ENCODE measurements at regions not wholly inside any gene's neighbourhood (a gene's known extent, or its start where the extent isn't known, plus 50 kb on each side); places are given as distances from the start of the nearest gene placed in this dataset.

DNA sequence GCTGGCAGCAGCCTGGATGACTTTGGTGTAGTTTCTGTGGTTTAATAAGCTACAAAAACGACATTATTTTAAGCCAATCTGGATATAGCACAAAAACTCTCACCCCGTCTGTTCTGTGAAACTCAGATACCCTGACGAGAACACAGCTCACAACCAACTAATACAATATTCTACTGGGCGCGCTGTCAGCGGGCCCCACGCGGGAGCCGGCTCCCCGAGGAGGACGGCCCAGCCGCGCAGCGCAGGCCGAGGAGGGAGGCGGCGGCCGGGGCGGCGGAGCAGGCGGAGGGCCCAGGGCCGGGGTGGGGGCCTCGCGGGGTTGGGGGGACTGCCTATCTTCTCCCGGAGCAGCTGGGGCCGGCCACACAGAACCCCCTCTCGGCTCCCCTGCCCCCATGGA, 87.2 kb upstream of the POU3F1 start:
- Mint-ChIP-seq H3K4me3 (no peak overlapping the region), H3K4me1 (peaks cover 45% of the 10 kb centered on the region), H3K27me3 (ENCODE audit: low read depth) (peaks cover 24% of the 10 kb centered on the region), H3K9me3 (no peaks in the 10 kb centered on the region), H3K27ac (no peak overlapping the region), H3K36me3 (no peaks in the 10 kb centered on the region)
- CTCF ChIA-PET, result interaction anchor here (1.2 to 1.7 kb wide), 5 partner anchors 8 to 220 kb away, joined by 3 to 6 read pairs (median 4); no protein-coding TSS in a partner anchor
- POLR2A ChIA-PET, result no interaction called here
- ATAC-seq (no peak), DNase-seq (ENCODE audit: low spot score) (no peak)
- TF ChIP-seq, protein P1, sequence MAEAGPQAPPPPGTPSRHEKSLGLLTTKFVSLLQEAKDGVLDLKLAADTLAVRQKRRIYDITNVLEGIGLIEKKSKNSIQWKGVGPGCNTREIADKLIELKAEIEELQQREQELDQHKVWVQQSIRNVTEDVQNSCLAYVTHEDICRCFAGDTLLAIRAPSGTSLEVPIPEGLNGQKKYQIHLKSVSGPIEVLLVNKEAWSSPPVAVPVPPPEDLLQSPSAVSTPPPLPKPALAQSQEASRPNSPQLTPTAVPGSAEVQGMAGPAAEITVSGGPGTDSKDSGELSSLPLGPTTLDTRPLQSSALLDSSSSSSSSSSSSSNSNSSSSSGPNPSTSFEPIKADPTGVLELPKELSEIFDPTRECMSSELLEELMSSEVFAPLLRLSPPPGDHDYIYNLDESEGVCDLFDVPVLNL (CRISPR knock-in tag; IDR thresholded peaks at IDR 0.05; ENCODE audit: borderline replicate concordance, low read depth), result no peak
- TF ChIP-seq, protein P2, sequence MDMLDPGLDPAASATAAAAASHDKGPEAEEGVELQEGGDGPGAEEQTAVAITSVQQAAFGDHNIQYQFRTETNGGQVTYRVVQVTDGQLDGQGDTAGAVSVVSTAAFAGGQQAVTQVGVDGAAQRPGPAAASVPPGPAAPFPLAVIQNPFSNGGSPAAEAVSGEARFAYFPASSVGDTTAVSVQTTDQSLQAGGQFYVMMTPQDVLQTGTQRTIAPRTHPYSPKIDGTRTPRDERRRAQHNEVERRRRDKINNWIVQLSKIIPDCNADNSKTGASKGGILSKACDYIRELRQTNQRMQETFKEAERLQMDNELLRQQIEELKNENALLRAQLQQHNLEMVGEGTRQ (CRISPR knock-in tag; IDR thresholded peaks at IDR 0.05), result no peak
- TF ChIP-seq GRHL2 (CRISPR knock-in tag; IDR thresholded peaks at IDR 0.05; ENCODE audit: insufficient replicate concordance, severe bottlenecking) (no peak), SMAD4 (CRISPR knock-in tag; IDR thresholded peaks at IDR 0.05) (no peak), KAT7 (CRISPR knock-in tag; IDR thresholded peaks at IDR 0.05; ENCODE audit: borderline replicate concordance) (no peak)
- TF ChIP-seq, protein P3, sequence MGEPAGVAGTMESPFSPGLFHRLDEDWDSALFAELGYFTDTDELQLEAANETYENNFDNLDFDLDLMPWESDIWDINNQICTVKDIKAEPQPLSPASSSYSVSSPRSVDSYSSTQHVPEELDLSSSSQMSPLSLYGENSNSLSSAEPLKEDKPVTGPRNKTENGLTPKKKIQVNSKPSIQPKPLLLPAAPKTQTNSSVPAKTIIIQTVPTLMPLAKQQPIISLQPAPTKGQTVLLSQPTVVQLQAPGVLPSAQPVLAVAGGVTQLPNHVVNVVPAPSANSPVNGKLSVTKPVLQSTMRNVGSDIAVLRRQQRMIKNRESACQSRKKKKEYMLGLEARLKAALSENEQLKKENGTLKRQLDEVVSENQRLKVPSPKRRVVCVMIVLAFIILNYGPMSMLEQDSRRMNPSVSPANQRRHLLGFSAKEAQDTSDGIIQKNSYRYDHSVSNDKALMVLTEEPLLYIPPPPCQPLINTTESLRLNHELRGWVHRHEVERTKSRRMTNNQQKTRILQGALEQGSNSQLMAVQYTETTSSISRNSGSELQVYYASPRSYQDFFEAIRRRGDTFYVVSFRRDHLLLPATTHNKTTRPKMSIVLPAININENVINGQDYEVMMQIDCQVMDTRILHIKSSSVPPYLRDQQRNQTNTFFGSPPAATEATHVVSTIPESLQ (CRISPR knock-in tag; IDR thresholded peaks at IDR 0.05), result no peak
- TF ChIP-seq, protein P4, sequence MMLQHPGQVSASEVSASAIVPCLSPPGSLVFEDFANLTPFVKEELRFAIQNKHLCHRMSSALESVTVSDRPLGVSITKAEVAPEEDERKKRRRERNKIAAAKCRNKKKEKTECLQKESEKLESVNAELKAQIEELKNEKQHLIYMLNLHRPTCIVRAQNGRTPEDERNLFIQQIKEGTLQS (CRISPR knock-in tag; conservative IDR thresholded peaks at IDR 0.05), result no peak
- TF ChIP-seq, protein P5, sequence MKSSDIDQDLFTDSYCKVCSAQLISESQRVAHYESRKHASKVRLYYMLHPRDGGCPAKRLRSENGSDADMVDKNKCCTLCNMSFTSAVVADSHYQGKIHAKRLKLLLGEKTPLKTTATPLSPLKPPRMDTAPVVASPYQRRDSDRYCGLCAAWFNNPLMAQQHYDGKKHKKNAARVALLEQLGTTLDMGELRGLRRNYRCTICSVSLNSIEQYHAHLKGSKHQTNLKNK (CRISPR knock-in tag; IDR thresholded peaks at IDR 0.05), result no peak

DNA sequence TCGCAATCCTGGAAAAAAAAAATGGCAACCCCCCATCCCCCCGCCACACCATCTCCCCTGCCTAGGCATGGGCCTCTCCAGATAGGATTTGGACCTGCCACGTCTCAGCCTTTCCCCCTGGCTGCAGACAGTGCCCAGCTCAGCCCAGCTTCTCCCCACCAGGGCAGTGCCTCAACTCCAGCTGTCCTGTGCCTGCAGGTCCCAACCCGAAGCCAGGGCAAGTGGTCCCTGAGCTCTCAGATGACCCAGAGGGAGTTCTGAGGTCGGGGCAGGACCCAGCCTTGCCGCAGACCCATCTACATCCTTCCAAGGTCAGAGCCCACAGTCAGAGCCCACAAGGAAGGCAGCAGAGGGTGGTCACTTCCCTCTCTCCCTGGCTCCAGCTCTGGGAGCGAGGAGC, 86.7 kb upstream of the POU3F1 start:
- Mint-ChIP-seq H3K27me3 (ENCODE audit: low read depth) (peaks cover 24% of the 10 kb centered on the region), H3K4me3 (no peak overlapping the region), H3K36me3 (no peaks in the 10 kb centered on the region), H3K27ac (no peak overlapping the region), H3K9me3 (no peaks in the 10 kb centered on the region), H3K4me1 (peaks cover 43% of the 10 kb centered on the region)
- no peak for ATAC-seq
- ChIA-PET POLR2A (no interaction called here), CTCF (interaction anchor here (0.7 to 1.7 kb wide), 6 partner anchors 9 to 220 kb away, joined by 3 to 6 read pairs (median 4); no protein-coding TSS in a partner anchor)
- TF ChIP-seq, protein P6, sequence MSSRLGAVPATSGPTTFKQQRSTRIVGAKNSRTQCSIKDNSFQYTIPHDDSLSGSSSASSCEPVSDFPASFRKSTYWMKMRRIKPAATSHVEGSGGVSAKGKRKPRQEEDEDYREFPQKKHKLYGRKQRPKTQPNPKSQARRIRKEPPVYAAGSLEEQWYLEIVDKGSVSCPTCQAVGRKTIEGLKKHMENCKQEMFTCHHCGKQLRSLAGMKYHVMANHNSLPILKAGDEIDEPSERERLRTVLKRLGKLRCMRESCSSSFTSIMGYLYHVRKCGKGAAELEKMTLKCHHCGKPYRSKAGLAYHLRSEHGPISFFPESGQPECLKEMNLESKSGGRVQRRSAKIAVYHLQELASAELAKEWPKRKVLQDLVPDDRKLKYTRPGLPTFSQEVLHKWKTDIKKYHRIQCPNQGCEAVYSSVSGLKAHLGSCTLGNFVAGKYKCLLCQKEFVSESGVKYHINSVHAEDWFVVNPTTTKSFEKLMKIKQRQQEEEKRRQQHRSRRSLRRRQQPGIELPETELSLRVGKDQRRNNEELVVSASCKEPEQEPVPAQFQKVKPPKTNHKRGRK (CRISPR knock-in tag; IDR thresholded peaks at IDR 0.05; ENCODE audit: borderline replicate concordance), result no peak
- TF ChIP-seq MYBL2 (CRISPR knock-in tag; IDR thresholded peaks at IDR 0.05), result no peak
- no peak for TF ChIP-seq NR1H2 (CRISPR knock-in tag; IDR thresholded peaks at IDR 0.05)
- TF ChIP-seq, protein P7, sequence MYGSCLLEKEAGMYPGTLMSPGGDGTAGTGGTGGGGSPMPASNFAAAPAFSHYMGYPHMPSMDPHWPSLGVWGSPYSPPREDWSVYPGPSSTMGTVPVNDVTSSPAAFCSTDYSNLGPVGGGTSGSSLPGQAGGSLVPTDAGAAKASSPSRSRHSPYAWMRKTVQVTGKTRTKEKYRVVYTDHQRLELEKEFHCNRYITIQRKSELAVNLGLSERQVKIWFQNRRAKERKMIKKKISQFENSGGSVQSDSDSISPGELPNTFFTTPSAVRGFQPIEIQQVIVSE (CRISPR knock-in tag; IDR thresholded peaks at IDR 0.05; ENCODE audit: borderline replicate concordance), result no peak
- no peak for TF ChIP-seq ATF1 (CRISPR knock-in tag; IDR thresholded peaks at IDR 0.05)
- no peak for TF ChIP-seq CREB1 (CRISPR knock-in tag; IDR thresholded peaks at IDR 0.05)
- DNase-seq (ENCODE audit: low spot score), result no peak

DNA sequence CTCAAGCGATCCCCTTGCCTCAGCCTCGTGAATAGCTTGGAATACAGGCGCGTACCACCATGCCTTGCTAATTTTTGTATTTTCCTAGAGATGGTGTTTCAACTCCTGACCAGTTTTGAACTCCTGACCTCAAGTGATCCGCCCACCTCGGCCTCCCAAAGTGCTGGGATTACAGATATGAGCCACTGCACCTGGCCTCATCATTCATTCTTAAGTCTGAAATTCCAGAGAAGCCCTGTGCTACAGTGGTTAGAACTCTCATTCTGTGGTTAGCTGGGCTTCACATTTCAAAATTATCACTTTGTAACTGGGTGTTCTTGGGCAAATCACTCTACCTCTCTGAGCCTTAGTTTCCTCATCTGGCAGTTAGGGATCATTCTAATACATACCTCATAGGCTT, 86.1 kb upstream of the POU3F1 start:
- Mint-ChIP-seq H3K27ac (no peak overlapping the region), H3K4me3 (no peak overlapping the region), H3K4me1 (peaks cover 41% of the 10 kb centered on the region), H3K36me3 (no peaks in the 10 kb centered on the region), H3K27me3 (ENCODE audit: low read depth) (peaks cover 24% of the 10 kb centered on the region), H3K9me3 (no peaks in the 10 kb centered on the region)
- DNase-seq (ENCODE audit: low spot score) (no peak), ATAC-seq (no peak)
- CTCF ChIA-PET, result interaction anchor here (0.7 to 1.7 kb wide), 6 partner anchors 10 to 221 kb away, joined by 3 to 6 read pairs (median 4); no protein-coding TSS in a partner anchor
- POLR2A ChIA-PET, result no interaction called here
- no peak for TF ChIP-seq ZNF121 (CRISPR knock-in tag; IDR thresholded peaks at IDR 0.05)
- TF ChIP-seq ETV6 (CRISPR knock-in tag; IDR thresholded peaks at IDR 0.05), result no peak
- TF ChIP-seq NFATC4 (CRISPR knock-in tag; IDR thresholded peaks at IDR 0.05), result no peak
- TF ChIP-seq, protein P8, sequence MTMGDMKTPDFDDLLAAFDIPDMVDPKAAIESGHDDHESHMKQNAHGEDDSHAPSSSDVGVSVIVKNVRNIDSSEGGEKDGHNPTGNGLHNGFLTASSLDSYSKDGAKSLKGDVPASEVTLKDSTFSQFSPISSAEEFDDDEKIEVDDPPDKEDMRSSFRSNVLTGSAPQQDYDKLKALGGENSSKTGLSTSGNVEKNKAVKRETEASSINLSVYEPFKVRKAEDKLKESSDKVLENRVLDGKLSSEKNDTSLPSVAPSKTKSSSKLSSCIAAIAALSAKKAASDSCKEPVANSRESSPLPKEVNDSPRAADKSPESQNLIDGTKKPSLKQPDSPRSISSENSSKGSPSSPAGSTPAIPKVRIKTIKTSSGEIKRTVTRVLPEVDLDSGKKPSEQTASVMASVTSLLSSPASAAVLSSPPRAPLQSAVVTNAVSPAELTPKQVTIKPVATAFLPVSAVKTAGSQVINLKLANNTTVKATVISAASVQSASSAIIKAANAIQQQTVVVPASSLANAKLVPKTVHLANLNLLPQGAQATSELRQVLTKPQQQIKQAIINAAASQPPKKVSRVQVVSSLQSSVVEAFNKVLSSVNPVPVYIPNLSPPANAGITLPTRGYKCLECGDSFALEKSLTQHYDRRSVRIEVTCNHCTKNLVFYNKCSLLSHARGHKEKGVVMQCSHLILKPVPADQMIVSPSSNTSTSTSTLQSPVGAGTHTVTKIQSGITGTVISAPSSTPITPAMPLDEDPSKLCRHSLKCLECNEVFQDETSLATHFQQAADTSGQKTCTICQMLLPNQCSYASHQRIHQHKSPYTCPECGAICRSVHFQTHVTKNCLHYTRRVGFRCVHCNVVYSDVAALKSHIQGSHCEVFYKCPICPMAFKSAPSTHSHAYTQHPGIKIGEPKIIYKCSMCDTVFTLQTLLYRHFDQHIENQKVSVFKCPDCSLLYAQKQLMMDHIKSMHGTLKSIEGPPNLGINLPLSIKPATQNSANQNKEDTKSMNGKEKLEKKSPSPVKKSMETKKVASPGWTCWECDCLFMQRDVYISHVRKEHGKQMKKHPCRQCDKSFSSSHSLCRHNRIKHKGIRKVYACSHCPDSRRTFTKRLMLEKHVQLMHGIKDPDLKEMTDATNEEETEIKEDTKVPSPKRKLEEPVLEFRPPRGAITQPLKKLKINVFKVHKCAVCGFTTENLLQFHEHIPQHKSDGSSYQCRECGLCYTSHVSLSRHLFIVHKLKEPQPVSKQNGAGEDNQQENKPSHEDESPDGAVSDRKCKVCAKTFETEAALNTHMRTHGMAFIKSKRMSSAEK (CRISPR knock-in tag; IDR thresholded peaks at IDR 0.05; ENCODE audit: borderline replicate concordance), result no peak
- no peak for TF ChIP-seq CREM (CRISPR knock-in tag; IDR thresholded peaks at IDR 0.05)

All from WTC11 (cell line).